ENCODE measurements at regions not wholly inside any gene's neighbourhood (a gene's known extent, or its start where the extent isn't known, plus 50 kb on each side); places are given as distances from the start of the nearest gene placed in this dataset.
A peak's percentile ranks its signal among the peaks of the same experiment; 100 is the strongest.
"Not testable (repeated sequence)": the region's sequence is repeated elsewhere in the genome, so short reads cannot be mapped to it uniquely, and the experiment has no call there.

GRCh38 chr15:69684823-69685222 lies 232.2 kb downstream of the RPLP1 start:
- H3K4me1 ChIP-seq (ENCODE audit: control insufficient read depth in 3 of 3, insufficient read depth in 2 of 3, low read depth in 1 of 3, low read length in 2 of 3); H3K4me3 ChIP-seq (ENCODE audit: low read depth in 1 of 3, low read length in 3 of 3); FAIRE-seq; H3K36me3 ChIP-seq (ENCODE audit: control insufficient read depth in 3 of 3, insufficient read depth in 2 of 3, low read depth in 1 of 3, low read length in 3 of 3); DNase-seq; H3K27ac ChIP-seq (ENCODE audit: low read depth in 1 of 3, low read length in 2 of 3); H3K27me3 ChIP-seq (ENCODE audit: control insufficient read depth in 3 of 3, insufficient read depth in 3 of 3, low read length in 3 of 3): not testable (repeated sequence)
- WGBS, 3 donors: 88 to 90% (median 89%) methylated on average over 4 of the region's 4 CpGs
- H3K9me3 ChIP-seq (ENCODE audit: control insufficient read depth in 2 of 2, insufficient read depth in 1 of 2, low read depth in 1 of 2, low read length in 1 of 2): peaks cover 2 to 28% of the 10 kb centered on the region in 2 donors

GRCh38 chr15:69685512-69686452 lies 233.2 kb downstream of the RPLP1 start:
- Histone ChIP-seq H3K9me3 (ENCODE audit: control insufficient read depth in 2 of 2, insufficient read depth in 1 of 2, low read depth in 1 of 2, low read length in 1 of 2) (peaks cover 2 to 32% of the 10 kb centered on the region in 2 donors), H3K27me3 (ENCODE audit: control insufficient read depth in 3 of 3, insufficient read depth in 3 of 3, low read length in 3 of 3) (peaks cover 0 to 2% (median 0%) of the 10 kb centered on the region in 3 donors), H3K27ac (ENCODE audit: low read depth in 1 of 3, low read length in 2 of 3) (peak overlapping the region in 1 of 3 donors; percentile 3), H3K4me3 (ENCODE audit: low read depth in 1 of 3, low read length in 3 of 3) (no peak overlapping the region), H3K4me1 (ENCODE audit: control insufficient read depth in 3 of 3, insufficient read depth in 2 of 3, low read depth in 1 of 3, low read length in 2 of 3) (no peaks in the 10 kb centered on the region), H3K36me3 (ENCODE audit: control insufficient read depth in 3 of 3, insufficient read depth in 2 of 3, low read depth in 1 of 3, low read length in 3 of 3) (no peaks in the 10 kb centered on the region)
- FAIRE-seq (no peak), DNase-seq (peak; percentile 19 to 46)
- 15 to 49% (median 39%) methylated on average over 8 of the region's 8 CpGs for WGBS, 3 donors

DNA sequence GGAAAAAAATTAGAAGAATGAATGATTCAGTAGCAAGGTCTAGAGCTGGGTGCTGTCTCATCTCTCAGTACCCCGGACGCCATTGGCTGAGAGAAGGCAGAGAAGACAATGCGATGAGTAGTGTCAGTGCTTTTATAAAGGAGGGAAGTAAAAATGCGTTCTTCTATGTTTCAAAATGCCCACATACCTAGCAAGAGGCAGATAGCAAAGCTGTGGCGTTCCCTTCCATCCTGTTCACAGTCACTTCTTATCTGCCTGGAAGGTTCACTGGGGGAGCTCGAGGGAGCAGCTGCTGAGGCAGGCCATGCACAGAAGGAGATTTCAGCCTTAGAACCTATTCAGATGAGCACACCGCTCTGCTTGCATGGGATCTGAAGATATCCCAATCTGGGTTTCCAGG lies 234.0 kb downstream of the RPLP1 start:
- peaks cover 0 to 2% (median 0%) of the 10 kb centered on the region in 3 donors for H3K27me3 ChIP-seq (ENCODE audit: control insufficient read depth in 3 of 3, insufficient read depth in 3 of 3, low read length in 3 of 3)
- H3K4me3 ChIP-seq (ENCODE audit: low read depth in 1 of 3, low read length in 3 of 3): no peak overlapping the region
- WGBS, 3 donors: 45 to 72% (median 67%) methylated on average over 7 of the region's 7 CpGs
- H3K9me3 ChIP-seq (ENCODE audit: control insufficient read depth in 2 of 2, insufficient read depth in 1 of 2, low read depth in 1 of 2, low read length in 1 of 2): peaks cover 2 to 32% of the 10 kb centered on the region in 2 donors
- no peak for DNase-seq
- H3K27ac ChIP-seq (ENCODE audit: low read depth in 1 of 3, low read length in 2 of 3): no peak overlapping the region
- no peaks in the 10 kb centered on the region for H3K36me3 ChIP-seq (ENCODE audit: control insufficient read depth in 3 of 3, insufficient read depth in 2 of 3, low read depth in 1 of 3, low read length in 3 of 3)
- no peak for FAIRE-seq
- H3K4me1 ChIP-seq (ENCODE audit: control insufficient read depth in 3 of 3, insufficient read depth in 2 of 3, low read depth in 1 of 3, low read length in 2 of 3): no peaks in the 10 kb centered on the region

GRCh38 chr15:69689133-69689532 lies 236.5 kb downstream of the RPLP1 start:
- FAIRE-seq: no peak
- WGBS, 3 donors: 91 to 97% (median 94%) methylated on average over 1 of the region's 1 CpG

DNA sequence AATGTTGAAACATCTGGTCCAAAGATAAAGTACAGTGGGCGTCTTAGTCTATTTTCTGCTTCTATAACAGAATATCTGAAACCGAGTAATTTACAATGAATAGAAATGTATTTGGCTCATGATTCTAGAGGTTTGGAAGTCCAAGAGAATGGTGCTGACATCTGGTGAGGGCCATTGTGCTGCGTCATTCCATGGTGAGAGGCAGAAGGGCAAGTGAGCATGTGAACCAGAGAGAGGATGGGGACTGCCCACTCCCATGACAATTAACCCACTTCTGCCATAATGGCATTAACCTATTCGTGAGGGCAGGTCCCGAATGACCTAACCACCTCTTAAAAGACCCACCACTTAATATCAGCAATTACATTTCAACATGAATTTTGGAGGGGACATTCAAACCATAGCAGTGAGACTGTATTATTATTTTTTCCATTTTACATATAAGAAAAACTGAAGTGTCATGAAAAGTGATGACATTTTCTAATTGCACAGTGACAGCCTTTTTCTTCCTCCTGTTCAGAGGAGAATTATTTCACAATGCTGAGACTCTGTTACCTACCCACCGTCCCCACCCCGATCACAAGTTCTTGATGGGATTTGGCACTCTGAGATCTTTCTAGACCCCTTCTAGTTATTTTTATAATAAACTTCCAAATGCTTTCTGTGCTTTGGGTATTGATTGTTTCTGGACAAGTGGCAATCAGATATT lies 238.8 kb downstream of the RPLP1 start:
- Histone ChIP-seq H3K27me3 (ENCODE audit: control insufficient read depth in 3 of 3, insufficient read depth in 3 of 3, low read length in 3 of 3) (no peaks in the 10 kb centered on the region), H3K27ac (ENCODE audit: low read depth in 1 of 3, low read length in 2 of 3) (no peak overlapping the region), H3K9me3 (ENCODE audit: control insufficient read depth in 2 of 2, insufficient read depth in 1 of 2, low read depth in 1 of 2, low read length in 1 of 2) (peaks cover 2 to 22% of the 10 kb centered on the region in 2 donors), H3K4me3 (ENCODE audit: low read depth in 1 of 3, low read length in 3 of 3) (no peak overlapping the region), H3K4me1 (ENCODE audit: control insufficient read depth in 3 of 3, insufficient read depth in 2 of 3, low read depth in 1 of 3, low read length in 2 of 3) (no peaks in the 10 kb centered on the region), H3K36me3 (ENCODE audit: control insufficient read depth in 3 of 3, insufficient read depth in 2 of 3, low read depth in 1 of 3, low read length in 3 of 3) (no peaks in the 10 kb centered on the region)
- FAIRE-seq: no peak
- 89 to 96% (median 96%) methylated on average over 7 of the region's 7 CpGs for WGBS, 3 donors
- DNase-seq: no peak

More at GRCh38 chr15:69689133-69689532, 236.5 kb downstream of the RPLP1 start:
- DNase-seq: no peak
- no peaks in the 10 kb centered on the region for H3K36me3 ChIP-seq (ENCODE audit: control insufficient read depth in 3 of 3, insufficient read depth in 2 of 3, low read depth in 1 of 3, low read length in 3 of 3)
- H3K4me1 ChIP-seq (ENCODE audit: control insufficient read depth in 3 of 3, insufficient read depth in 2 of 3, low read depth in 1 of 3, low read length in 2 of 3): no peaks in the 10 kb centered on the region
- H3K9me3 ChIP-seq (ENCODE audit: control insufficient read depth in 2 of 2, insufficient read depth in 1 of 2, low read depth in 1 of 2, low read length in 1 of 2): peaks cover 2 to 25% of the 10 kb centered on the region in 2 donors
- peaks cover 0 to 2% (median 0%) of the 10 kb centered on the region in 3 donors for H3K27me3 ChIP-seq (ENCODE audit: control insufficient read depth in 3 of 3, insufficient read depth in 3 of 3, low read length in 3 of 3)
- H3K27ac ChIP-seq (ENCODE audit: low read depth in 1 of 3, low read length in 2 of 3): no peak overlapping the region
- H3K4me3 ChIP-seq (ENCODE audit: low read depth in 1 of 3, low read length in 3 of 3): no peak overlapping the region

GRCh38 chr15:69692342-69692741 lies 239.7 kb downstream of the RPLP1 start:
- DNase-seq (no peak), FAIRE-seq (no peak)
- no peaks in the 10 kb centered on the region for H3K36me3 ChIP-seq (ENCODE audit: control insufficient read depth in 3 of 3, insufficient read depth in 2 of 3, low read depth in 1 of 3, low read length in 3 of 3)
- H3K27me3 ChIP-seq (ENCODE audit: control insufficient read depth in 3 of 3, insufficient read depth in 3 of 3, low read length in 3 of 3): no peaks in the 10 kb centered on the region
- no peak overlapping the region for H3K4me3 ChIP-seq (ENCODE audit: low read depth in 1 of 3, low read length in 3 of 3)
- 91 to 100% (median 95%) methylated on average over 3 of the region's 3 CpGs for WGBS, 3 donors
- no peaks in the 10 kb centered on the region for H3K4me1 ChIP-seq (ENCODE audit: control insufficient read depth in 3 of 3, insufficient read depth in 2 of 3, low read depth in 1 of 3, low read length in 2 of 3)
- H3K9me3 ChIP-seq (ENCODE audit: control insufficient read depth in 2 of 2, insufficient read depth in 1 of 2, low read depth in 1 of 2, low read length in 1 of 2): peaks cover 2 to 22% of the 10 kb centered on the region in 2 donors
- no peak overlapping the region for H3K27ac ChIP-seq (ENCODE audit: low read depth in 1 of 3, low read length in 2 of 3)

DNA sequence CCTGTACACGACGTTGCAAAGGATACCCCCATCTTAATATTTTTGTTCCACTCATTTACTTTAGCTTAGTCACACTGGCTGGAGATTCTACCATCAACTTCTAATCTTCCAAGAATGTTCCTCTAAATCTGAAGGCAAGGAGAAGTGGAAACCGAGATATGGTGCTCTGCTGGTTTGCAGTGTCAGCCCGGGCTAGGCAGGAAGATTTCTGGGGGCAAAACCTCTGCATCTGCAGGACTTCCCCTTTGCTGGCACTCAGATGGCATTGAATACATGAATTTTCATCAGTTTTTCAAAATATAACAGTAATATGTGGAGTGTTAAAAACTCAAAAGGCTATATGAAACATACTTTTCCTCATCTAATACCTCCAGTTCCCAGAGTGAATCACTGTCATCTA lies 240.4 kb downstream of the RPLP1 start:
- Histone ChIP-seq H3K36me3 (ENCODE audit: control insufficient read depth in 3 of 3, insufficient read depth in 2 of 3, low read depth in 1 of 3, low read length in 3 of 3) (no peaks in the 10 kb centered on the region), H3K27me3 (ENCODE audit: control insufficient read depth in 3 of 3, insufficient read depth in 3 of 3, low read length in 3 of 3) (no peaks in the 10 kb centered on the region), H3K9me3 (ENCODE audit: control insufficient read depth in 2 of 2, insufficient read depth in 1 of 2, low read depth in 1 of 2, low read length in 1 of 2) (peaks cover 2 to 22% of the 10 kb centered on the region in 2 donors), H3K4me3 (ENCODE audit: low read depth in 1 of 3, low read length in 3 of 3) (no peak overlapping the region), H3K27ac (ENCODE audit: low read depth in 1 of 3, low read length in 2 of 3) (no peak overlapping the region), H3K4me1 (ENCODE audit: control insufficient read depth in 3 of 3, insufficient read depth in 2 of 3, low read depth in 1 of 3, low read length in 2 of 3) (no peaks in the 10 kb centered on the region)
- 83 to 93% (median 84%) methylated on average over 4 of the region's 4 CpGs for WGBS, 3 donors
- DNase-seq (no peak), FAIRE-seq (no peak)

DNA sequence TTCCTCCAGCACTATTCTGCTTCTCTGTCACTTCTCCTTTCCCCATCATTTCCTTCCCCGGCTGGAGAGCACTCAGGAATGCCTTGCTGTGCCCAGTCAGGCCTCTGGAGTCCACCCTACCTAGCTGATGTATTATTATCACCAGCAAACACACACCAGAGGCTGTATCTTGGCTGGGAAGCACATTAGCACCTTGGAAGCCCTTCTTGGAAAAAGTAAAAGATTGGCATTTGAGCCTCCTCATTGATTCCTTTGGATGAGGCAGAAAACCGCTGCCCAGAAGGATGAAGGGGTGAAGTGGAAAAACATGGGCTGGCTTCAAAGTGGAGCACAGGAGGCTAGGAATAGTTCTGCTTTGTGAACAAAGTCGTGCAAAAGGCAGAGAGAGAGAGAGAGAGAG lies 244.3 kb downstream of the RPLP1 start:
- DNase-seq (no peak), FAIRE-seq (no peak)
- Histone ChIP-seq H3K4me1 (ENCODE audit: control insufficient read depth in 3 of 3, insufficient read depth in 2 of 3, low read depth in 1 of 3, low read length in 2 of 3) (no peaks in the 10 kb centered on the region), H3K36me3 (ENCODE audit: control insufficient read depth in 3 of 3, insufficient read depth in 2 of 3, low read depth in 1 of 3, low read length in 3 of 3) (no peaks in the 10 kb centered on the region), H3K27ac (ENCODE audit: low read depth in 1 of 3, low read length in 2 of 3) (no peak overlapping the region), H3K4me3 (ENCODE audit: low read depth in 1 of 3, low read length in 3 of 3) (no peak overlapping the region), H3K9me3 (ENCODE audit: control insufficient read depth in 2 of 2, insufficient read depth in 1 of 2, low read depth in 1 of 2, low read length in 1 of 2) (peaks cover 0 to 12% of the 10 kb centered on the region in 2 donors), H3K27me3 (ENCODE audit: control insufficient read depth in 3 of 3, insufficient read depth in 3 of 3, low read length in 3 of 3) (no peaks in the 10 kb centered on the region)
- 75 to 83% (median 79%) methylated on average over 3 of the region's 3 CpGs for WGBS, 3 donors

Measured in small intestine (tissue), 7 donors.